PC-9 (cell line): ENCODE measurements at regions not wholly inside any gene's neighbourhood (a gene's known extent, or its start where the extent isn't known, plus 50 kb on each side); places are given as distances from the start of the nearest gene placed in this dataset.

Experiments
- CTCF ChIP-seq: fragments of 200-600 bp; sonication (generic); conservative IDR thresholded peaks from 2 replicates; pipeline ENCODE4 v1.6.1; 2017; ENCODE audit warnings: mixed run types, antibody characterized with exemption, mild to moderate bottlenecking, moderate library complexity
- EZH2 ChIP-seq: fragments of 200-600 bp; sonication (generic); IDR thresholded peaks from 2 replicates; pipeline ENCODE4 v1.8.0; 2017; ENCODE audit warnings: antibody characterized with exemption, low read depth

DNA sequence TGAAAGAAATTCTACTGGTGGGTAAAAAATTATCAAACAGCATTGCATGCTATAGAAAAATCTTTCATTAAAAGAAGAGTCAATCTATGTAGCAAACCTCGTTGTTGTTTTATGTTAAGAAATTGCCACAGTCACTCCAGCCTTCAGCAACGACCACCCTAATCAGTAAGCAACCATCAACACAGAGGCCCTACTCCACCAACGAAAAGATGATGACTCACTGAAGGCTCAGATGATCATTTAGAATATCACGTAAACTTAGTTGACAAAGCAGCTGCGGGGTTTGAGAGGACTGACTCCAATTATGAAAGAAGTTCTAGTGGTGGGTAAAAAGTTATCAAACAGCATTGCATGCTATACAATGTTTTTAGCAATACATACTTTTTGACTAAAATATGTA is 242.6 kb downstream of the DRD1 start:
- TF ChIP-seq CTCF = no peak
- no peak for TF ChIP-seq EZH2
